PFSK-1 (cell line): ENCODE measurements at regions not wholly inside any gene's neighbourhood (a gene's known extent, or its start where the extent isn't known, plus 50 kb on each side); places are given as distances from the start of the nearest gene placed in this dataset.

Experiments
- POLR2AphosphoS5 ChIP-seq: IDR thresholded peaks from 2 replicates; pipeline ENCODE4 v1.6.1; 2012; ENCODE audit warnings: low read depth, mild to moderate bottlenecking, control low read depth, low read length, moderate library complexity
- SIN3A ChIP-seq: IDR thresholded peaks from 2 replicates; pipeline ENCODE4 v1.6.1; 2012; ENCODE audit warnings: mild to moderate bottlenecking, low read length, moderate library complexity, borderline replicate concordance; ENCODE audit not compliant: insufficient read depth
- TAF1 ChIP-seq: IDR thresholded peaks from 2 replicates; pipeline ENCODE4 v1.6.1; 2012; ENCODE audit warnings: low read length, control low read depth, borderline replicate concordance; ENCODE audit not compliant: insufficient read depth
- TF ChIP-seq, protein P1 (sequence below), 2 experiments: IDR thresholded peaks; 2 replicates each; pipeline versions ENCODE4 v1.6.1 to v1.8.0; 2011 to 2012; ENCODE audit warnings: low read depth in 2 of 2, low read length in 2 of 2, control low read depth in 1 of 2, inconsistent platforms in 1 of 2, mild to moderate bottlenecking in 1 of 2, moderate library complexity in 1 of 2; ENCODE audit not compliant: insufficient read depth in 1 of 2

DNA sequence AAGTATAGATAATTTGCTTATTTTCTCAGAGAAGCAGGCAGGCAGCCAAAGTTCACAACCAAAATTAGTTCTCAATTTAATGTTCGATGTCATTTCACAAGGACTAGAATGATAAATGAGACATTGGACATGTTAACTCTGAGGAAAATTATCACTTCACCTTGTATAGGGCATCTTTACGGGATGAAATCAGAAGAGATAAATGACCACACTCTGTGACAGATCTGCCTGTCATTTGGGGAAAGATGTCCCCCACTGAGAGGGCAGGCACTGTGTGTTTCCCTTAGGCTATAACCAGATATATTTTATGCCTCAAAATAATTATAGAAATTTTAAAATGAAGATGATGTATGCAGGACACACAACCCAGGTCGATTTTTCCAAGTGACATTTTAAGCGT lies 642.9 kb downstream of the BRINP3 start:
- TF ChIP-seq SIN3A: no peak
- no peak for TF ChIP-seq TAF1
- TF ChIP-seq, protein P1, sequence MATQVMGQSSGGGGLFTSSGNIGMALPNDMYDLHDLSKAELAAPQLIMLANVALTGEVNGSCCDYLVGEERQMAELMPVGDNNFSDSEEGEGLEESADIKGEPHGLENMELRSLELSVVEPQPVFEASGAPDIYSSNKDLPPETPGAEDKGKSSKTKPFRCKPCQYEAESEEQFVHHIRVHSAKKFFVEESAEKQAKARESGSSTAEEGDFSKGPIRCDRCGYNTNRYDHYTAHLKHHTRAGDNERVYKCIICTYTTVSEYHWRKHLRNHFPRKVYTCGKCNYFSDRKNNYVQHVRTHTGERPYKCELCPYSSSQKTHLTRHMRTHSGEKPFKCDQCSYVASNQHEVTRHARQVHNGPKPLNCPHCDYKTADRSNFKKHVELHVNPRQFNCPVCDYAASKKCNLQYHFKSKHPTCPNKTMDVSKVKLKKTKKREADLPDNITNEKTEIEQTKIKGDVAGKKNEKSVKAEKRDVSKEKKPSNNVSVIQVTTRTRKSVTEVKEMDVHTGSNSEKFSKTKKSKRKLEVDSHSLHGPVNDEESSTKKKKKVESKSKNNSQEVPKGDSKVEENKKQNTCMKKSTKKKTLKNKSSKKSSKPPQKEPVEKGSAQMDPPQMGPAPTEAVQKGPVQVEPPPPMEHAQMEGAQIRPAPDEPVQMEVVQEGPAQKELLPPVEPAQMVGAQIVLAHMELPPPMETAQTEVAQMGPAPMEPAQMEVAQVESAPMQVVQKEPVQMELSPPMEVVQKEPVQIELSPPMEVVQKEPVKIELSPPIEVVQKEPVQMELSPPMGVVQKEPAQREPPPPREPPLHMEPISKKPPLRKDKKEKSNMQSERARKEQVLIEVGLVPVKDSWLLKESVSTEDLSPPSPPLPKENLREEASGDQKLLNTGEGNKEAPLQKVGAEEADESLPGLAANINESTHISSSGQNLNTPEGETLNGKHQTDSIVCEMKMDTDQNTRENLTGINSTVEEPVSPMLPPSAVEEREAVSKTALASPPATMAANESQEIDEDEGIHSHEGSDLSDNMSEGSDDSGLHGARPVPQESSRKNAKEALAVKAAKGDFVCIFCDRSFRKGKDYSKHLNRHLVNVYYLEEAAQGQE (IDR thresholded peaks at IDR 0.05; ENCODE audit: insufficient read depth in 1 of 2, low read depth in 2 of 2, low read length in 2 of 2): no peak
- no peak for TF ChIP-seq POLR2AphosphoS5
